SU-DHL-6 (cell line): ENCODE measurements at regions not wholly inside any gene's neighbourhood (a gene's known extent, or its start where the extent isn't known, plus 50 kb on each side); places are given as distances from the start of the nearest gene placed in this dataset.

Source experiments
- H2AFZ ChIP-seq: fragments of 200-600 bp; sonication (generic); 2 replicates; pipeline ENCODE4 v1.6.1; 2014; ENCODE audit warnings: low read depth, mild to moderate bottlenecking, moderate library complexity, mixed read lengths, antibody characterized with exemption, low read length; ENCODE audit not compliant: severe bottlenecking
- H3F3A ChIP-seq: fragments of 200-600 bp; shearing (Covaris generic); 2 replicates; pipeline ENCODE4 v1.6.0; 2016; ENCODE audit warnings: antibody characterized with exemption, mild to moderate bottlenecking; ENCODE audit not compliant: insufficient read depth
- H3K27ac ChIP-seq: fragments of 200-600 bp; sonication (generic); 2 replicates; pipeline ENCODE4 v1.5.1; 2016; ENCODE audit warnings: low read depth, mild to moderate bottlenecking, low read length, moderate library complexity, mixed read lengths
- H3K27me3 ChIP-seq: fragments of 200-600 bp; sonication (generic), shearing (Covaris generic); 2 replicates; pipeline ENCODE4 v1.6.0; 2014; ENCODE audit warnings: mild to moderate bottlenecking, low read length
- H3K36me3 ChIP-seq: fragments of 200-600 bp; sonication (generic); 2 replicates; pipeline ENCODE4 v1.6.1; 2014; ENCODE audit warnings: mild to moderate bottlenecking, low read length, mixed read lengths
- H3K4me2 ChIP-seq: fragments of 300-600, 200-600 bp; shearing (Covaris generic), sonication (generic); 2 replicates; pipeline ENCODE4 v1.6.0; 2014; ENCODE audit warnings: low read length, low read depth, mild to moderate bottlenecking; ENCODE audit not compliant: poor library complexity, severe bottlenecking
- H3K4me3 ChIP-seq: fragments of 200-600 bp; sonication (generic); 2 replicates; pipeline ENCODE4 v1.5.1; 2014; ENCODE audit warnings: antibody characterized with exemption, low read length, mild to moderate bottlenecking, mixed read lengths; ENCODE audit not compliant: insufficient read depth, poor library complexity, severe bottlenecking
- H3K79me2 ChIP-seq: fragments of 200-600 bp; sonication (generic); 2 replicates; pipeline ENCODE4 v1.6.1; 2014; ENCODE audit warnings: mild to moderate bottlenecking, low read length, moderate library complexity; ENCODE audit not compliant: insufficient read depth
- H3K9ac ChIP-seq: fragments of 200-600 bp; sonication (generic); 2 replicates; pipeline ENCODE4 v1.7.0; 2014; ENCODE audit warnings: mild to moderate bottlenecking, low read length
- H3K9me2 ChIP-seq: fragments of 200-600 bp; sonication (generic); replicated peaks from 2 replicates; pipeline ENCODE4 v1.6.1; 2014; ENCODE audit warnings: low read length; ENCODE audit not compliant: insufficient read depth
- H3K9me3 ChIP-seq: fragments of 200-600 bp; sonication (generic); 2 replicates; pipeline ENCODE4 v1.6.1; 2014; ENCODE audit warnings: low read length, mixed read lengths; ENCODE audit not compliant: insufficient read depth
- H4K20me1 ChIP-seq: fragments of 200-600 bp; sonication (generic); 2 replicates; pipeline ENCODE4 v1.6.1; 2014; ENCODE audit warnings: low read depth, mild to moderate bottlenecking, antibody characterized with exemption, low read length, moderate library complexity, mixed read lengths
- CTCF ChIP-seq: fragments of 200-600 bp; sonication (generic); IDR thresholded peaks from one replicate; pipeline ENCODE4 v1.5.1; 2017; ENCODE audit warnings: antibody characterized with exemption, mild to moderate bottlenecking, low read length, moderate library complexity; ENCODE audit not compliant: insufficient read depth, poor library complexity, severe bottlenecking
- EZH2phosphoT487 ChIP-seq: fragments of 200-600 bp; sonication (generic), shearing (Covaris generic); conservative IDR thresholded peaks from 2 replicates; pipeline ENCODE4 v1.6.1; 2018; ENCODE audit warnings: mild to moderate bottlenecking, antibody characterized with exemption, low read length, moderate library complexity, mixed read lengths

DNA sequence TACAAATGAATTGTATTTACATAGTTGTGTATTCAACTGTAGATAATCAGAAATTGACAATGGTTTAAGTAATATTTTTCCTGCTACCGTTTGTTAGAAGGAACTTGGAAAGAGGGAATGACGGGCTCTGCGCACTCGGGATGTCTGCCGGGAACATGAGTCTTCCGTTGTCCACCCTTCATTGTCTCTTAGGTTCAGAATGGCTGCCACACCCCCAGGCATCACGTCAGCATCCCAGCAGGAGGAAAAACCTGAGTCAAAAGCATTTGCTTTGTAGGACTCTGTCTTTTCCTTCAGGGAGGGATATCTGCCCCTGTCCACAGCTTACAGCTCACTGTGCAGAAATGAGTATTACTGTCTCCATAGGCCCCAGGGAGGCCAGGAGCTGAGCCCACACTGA lies 331.2 kb downstream of the THBS2 start:
- no peak overlapping the region for H2AFZ ChIP-seq
- no peaks in the 10 kb centered on the region for H3K79me2 ChIP-seq
- H3K4me3 ChIP-seq = no peak overlapping the region
- no peaks in the 10 kb centered on the region for H3K36me3 ChIP-seq
- H3K9ac ChIP-seq = no peak overlapping the region
- no peaks in the 10 kb centered on the region for H4K20me1 ChIP-seq
- H3K9me2 ChIP-seq = no peaks in the 10 kb centered on the region
- no peaks in the 10 kb centered on the region for H3K9me3 ChIP-seq
- TF ChIP-seq CTCF = no peak
- no peak for TF ChIP-seq EZH2phosphoT487
- H3F3A ChIP-seq = no peaks in the 10 kb centered on the region
- H3K4me2 ChIP-seq = no peak overlapping the region
- no peaks in the 10 kb centered on the region for H3K27me3 ChIP-seq
- no peak overlapping the region for H3K27ac ChIP-seq

- H3K79me2 ChIP-seq = no peaks in the 10 kb centered on the region
- no peak overlapping the region for H3K27ac ChIP-seq
- no peaks in the 10 kb centered on the region for H3K27me3 ChIP-seq
- H3K36me3 ChIP-seq = no peaks in the 10 kb centered on the region
- H2AFZ ChIP-seq = no peak overlapping the region
- TF ChIP-seq CTCF = no peak
- no peak for TF ChIP-seq EZH2phosphoT487
- no peak overlapping the region for H3K9ac ChIP-seq
- no peak overlapping the region for H3K4me3 ChIP-seq
- no peaks in the 10 kb centered on the region for H4K20me1 ChIP-seq
- no peaks in the 10 kb centered on the region for H3F3A ChIP-seq
- H3K4me2 ChIP-seq = no peak overlapping the region
- H3K9me3 ChIP-seq = no peaks in the 10 kb centered on the region
- H3K9me2 ChIP-seq = no peaks in the 10 kb centered on the region
These were observed 333.4 kb downstream of the THBS2 start for GRCh38 chr6:168920289-168920688.

DNA sequence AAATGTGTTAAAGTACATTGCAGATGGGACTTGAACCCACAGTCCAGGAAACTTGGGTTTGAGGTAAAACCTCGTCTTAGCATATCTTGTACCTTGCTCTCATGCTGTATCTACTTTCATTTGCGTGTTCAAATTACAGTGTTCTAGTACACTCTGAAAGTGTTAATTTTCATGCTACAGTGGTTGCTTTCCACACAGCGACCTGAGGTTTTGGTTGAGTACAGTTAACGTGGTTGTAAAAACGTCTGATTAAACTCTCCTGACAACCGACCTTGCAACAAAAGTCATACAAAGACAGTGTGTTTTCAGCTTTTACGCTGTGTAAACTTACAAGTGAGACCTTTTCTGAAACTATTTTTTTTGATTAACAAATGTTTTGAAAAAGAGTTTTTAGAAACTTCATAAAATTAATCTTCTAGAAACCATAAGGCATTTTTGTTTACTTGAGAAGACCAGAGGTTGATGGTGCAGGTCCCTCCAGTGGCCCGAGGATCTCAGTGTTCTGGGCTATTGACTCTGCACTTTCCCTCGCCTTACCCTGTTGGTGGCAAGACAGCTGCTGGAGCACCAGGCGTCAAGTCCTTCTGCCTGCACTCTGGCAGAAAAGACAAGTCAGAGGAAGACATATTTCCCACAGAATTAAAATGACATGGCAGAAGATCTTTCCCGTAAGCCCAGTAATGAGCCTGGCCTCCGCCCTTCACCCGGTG lies 334.0 kb downstream of the THBS2 start:
- H3K4me3 ChIP-seq = no peak overlapping the region
- H3K9me2 ChIP-seq = no peaks in the 10 kb centered on the region
- no peaks in the 10 kb centered on the region for H3K36me3 ChIP-seq
- no peaks in the 10 kb centered on the region for H3K9me3 ChIP-seq
- H3K4me2 ChIP-seq = no peak overlapping the region
- H3K27ac ChIP-seq = no peak overlapping the region
- H3K79me2 ChIP-seq = no peaks in the 10 kb centered on the region
- H3K27me3 ChIP-seq = no peaks in the 10 kb centered on the region
- no peaks in the 10 kb centered on the region for H4K20me1 ChIP-seq
- no peaks in the 10 kb centered on the region for H3F3A ChIP-seq
- no peak overlapping the region for H3K9ac ChIP-seq
- TF ChIP-seq CTCF = no peak
- no peak for TF ChIP-seq EZH2phosphoT487
- no peak overlapping the region for H2AFZ ChIP-seq
